Fibroblast of skin of back (primary cell): ENCODE measurements at regions not wholly inside any gene's neighbourhood (a gene's known extent, or its start where the extent isn't known, plus 50 kb on each side); places are given as distances from the start of the nearest gene placed in this dataset.
"Not testable (repeated sequence)": the region's sequence is repeated elsewhere in the genome, so short reads cannot be mapped to it uniquely, and the experiment has no call there.

ENCODE experiments used
- DNase-seq: peaks from one replicate; pipeline ENCODE4 v3.0.0-alpha.2; 2013

GRCh38 chr4:111283066-111283677 lies 660.3 kb upstream of the PITX2 start:
- DNase-seq: peak; percentile 54

- no peak for DNase-seq
These were observed 673.6 kb upstream of the PITX2 start for GRCh38 chr4:111296466-111296865.

GRCh38 chr4:111303806-111304205 lies 680.9 kb upstream of the PITX2 start:
- DNase-seq: no peak

- peak; percentile 94 for DNase-seq
These were observed 700.6 kb upstream of the PITX2 start for GRCh38 chr4:111323496-111323895.

GRCh38 chr4:111323916-111324315 lies 701.0 kb upstream of the PITX2 start:
- peak; percentile 54 for DNase-seq

GRCh38 chr4:111326450-111326849 lies 703.6 kb upstream of the PITX2 start:
- DNase-seq: no peak

GRCh38 chr4:111330786-111331185 lies 707.9 kb upstream of the PITX2 start:
- peak; percentile 15 for DNase-seq

- peak; percentile 67 for DNase-seq
These were observed 711.5 kb upstream of the PITX2 start for GRCh38 chr4:111334361-111334760.

- not testable (repeated sequence) for DNase-seq
These were observed 714.5 kb upstream of the PITX2 start for GRCh38 chr4:111337186-111337876.

GRCh38 chr4:111359602-111360001 lies 736.7 kb upstream of the PITX2 start:
- DNase-seq: no peak

GRCh38 chr4:111360906-111361305 lies 738.0 kb upstream of the PITX2 start:
- DNase-seq: peak; percentile 37

- peak; percentile 96 for DNase-seq
These were observed 740.1 kb upstream of the PITX2 start for GRCh38 chr4:111362941-111363361.

- DNase-seq: not testable (repeated sequence)
These were observed 755.0 kb upstream of the PITX2 start for GRCh38 chr4:111377880-111378279.

GRCh38 chr4:111388561-111388960 lies 756.7 kb upstream of the FAM241A start:
- DNase-seq: no peak

- no peak for DNase-seq
These were observed 753.4 kb upstream of the FAM241A start for GRCh38 chr4:111391829-111392228.

GRCh38 chr4:111393781-111394180 lies 751.5 kb upstream of the FAM241A start:
- no peak for DNase-seq

- peak; percentile 49 for DNase-seq
These were observed 746.3 kb upstream of the FAM241A start for GRCh38 chr4:111398906-111399330.

- peak; percentile 19 for DNase-seq
These were observed 745.6 kb upstream of the FAM241A start for GRCh38 chr4:111399623-111400022.

- peak; percentile 71 for DNase-seq
These were observed 744.5 kb upstream of the FAM241A start for GRCh38 chr4:111400741-111401140.

GRCh38 chr4:111404673-111405072 lies 740.6 kb upstream of the FAM241A start:
- DNase-seq: no peak

- DNase-seq: peak; percentile 16
These were observed 739.3 kb upstream of the FAM241A start for GRCh38 chr4:111405989-111406388.

- DNase-seq: no peak
These were observed 734.7 kb upstream of the FAM241A start for GRCh38 chr4:111410571-111410970.

GRCh38 chr4:111417521-111417920 lies 727.7 kb upstream of the FAM241A start:
- DNase-seq: no peak

- DNase-seq: no peak
These were observed 711.8 kb upstream of the FAM241A start for GRCh38 chr4:111433441-111433840.
